HG03095 (cell line): ENCODE measurements at regions not wholly inside any gene's neighbourhood (a gene's known extent, or its start where the extent isn't known, plus 50 kb on each side); places are given as distances from the start of the nearest gene placed in this dataset.

Source experiments
- ATAC-seq: cut with Tn5 transposase; IDR thresholded peaks from one replicate; pipeline ENCODE4 v1.9.1; 2021; ENCODE audit warnings: moderate library complexity; ENCODE audit not compliant: unreplicated experiment

DNA sequence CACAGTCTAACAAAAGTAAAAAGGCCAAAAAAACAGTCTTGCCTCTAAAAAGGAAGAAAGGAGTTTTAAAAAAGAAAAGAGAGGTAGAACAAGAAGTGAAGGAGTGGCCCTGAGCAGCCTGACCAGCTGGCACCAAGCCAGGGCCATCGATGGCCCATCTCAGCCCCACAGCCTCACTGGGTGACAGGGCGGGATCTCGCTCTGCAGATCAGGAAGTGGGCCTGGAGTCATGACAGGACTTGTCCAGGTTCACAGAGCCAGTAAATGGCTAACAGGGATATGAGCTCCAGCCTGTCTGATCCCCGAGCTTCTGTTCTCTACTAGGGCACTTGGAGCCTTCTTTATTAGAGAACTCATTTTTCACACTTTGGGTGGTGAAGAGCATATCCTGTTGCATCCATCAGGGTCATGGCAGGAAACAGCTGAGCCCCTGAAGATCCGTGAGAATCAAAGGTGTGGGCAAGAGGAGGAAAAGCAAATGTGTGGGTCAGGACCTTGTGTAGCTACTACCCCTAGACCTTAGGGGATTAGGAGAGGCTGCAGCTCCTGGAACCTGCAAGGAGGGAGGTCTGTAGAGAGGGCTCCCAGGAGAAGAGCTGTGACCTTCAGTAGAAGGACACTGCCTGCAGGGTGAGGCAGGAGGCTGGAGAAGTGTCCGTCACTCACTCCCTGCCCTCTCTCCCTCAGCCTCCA is 299.0 kb upstream of the MSX2 start:
- no peak for ATAC-seq

DNA sequence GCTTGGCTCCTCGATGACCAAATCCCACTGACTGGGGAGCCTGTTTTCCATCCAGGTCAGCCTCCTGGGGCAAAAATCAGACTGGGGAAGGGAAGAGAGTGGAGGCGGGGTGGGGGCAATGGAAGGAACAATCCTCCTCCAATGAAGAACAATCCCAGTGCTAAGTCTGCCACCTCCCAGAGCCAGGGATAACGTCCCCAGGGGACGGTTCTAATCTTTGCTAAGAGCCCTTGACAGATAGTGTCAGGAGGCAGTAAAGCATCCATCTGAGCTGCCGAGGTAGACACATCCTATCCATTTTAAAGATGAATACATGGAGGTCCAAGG is 298.5 kb upstream of the MSX2 start:
- no peak for ATAC-seq

- no peak for ATAC-seq
Measured at GRCh38 chr5:174426388-174426787, 298.0 kb upstream of the MSX2 start.

- no peak for ATAC-seq
Measured at GRCh38 chr5:174426851-174427250, 297.5 kb upstream of the MSX2 start.

DNA sequence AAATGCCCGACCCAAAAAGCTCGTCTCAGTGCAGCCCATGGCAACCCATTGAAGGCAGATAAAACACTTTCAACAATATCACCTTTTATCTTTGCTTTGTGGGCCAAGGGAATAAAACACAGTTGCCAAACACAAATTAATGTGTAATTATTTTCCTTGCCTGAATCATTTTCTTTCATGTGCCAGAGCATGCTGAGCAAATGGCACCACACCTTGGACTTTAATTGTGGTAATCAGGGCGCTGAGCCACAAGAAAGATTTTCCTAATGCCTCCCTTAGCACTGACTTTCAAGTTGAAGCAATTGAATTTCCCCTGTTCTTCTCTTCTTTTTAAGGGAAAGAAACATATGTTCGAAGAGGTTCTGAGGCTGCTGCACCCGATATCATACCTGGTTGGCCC is 297.1 kb upstream of the MSX2 start:
- no peak for ATAC-seq

DNA sequence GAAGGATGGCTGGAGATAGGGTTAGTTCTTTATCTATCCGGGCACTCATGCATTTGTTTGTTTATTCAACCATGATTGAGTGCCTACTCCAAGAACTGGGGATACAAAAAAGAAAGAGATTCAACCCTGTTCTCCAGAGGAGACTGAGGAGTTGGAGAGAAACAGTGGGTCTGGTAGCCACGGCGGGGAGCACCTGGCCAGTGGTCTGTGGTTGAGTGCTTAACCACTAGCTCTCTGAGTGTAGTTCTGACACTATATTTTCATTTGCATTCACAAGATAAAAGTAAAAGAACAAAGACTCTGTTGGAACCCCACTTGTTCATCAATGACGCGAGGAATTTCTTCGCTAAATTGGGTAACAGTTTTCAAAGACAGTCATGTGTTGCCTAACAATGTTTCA is 295.5 kb upstream of the MSX2 start:
- no peak for ATAC-seq

DNA sequence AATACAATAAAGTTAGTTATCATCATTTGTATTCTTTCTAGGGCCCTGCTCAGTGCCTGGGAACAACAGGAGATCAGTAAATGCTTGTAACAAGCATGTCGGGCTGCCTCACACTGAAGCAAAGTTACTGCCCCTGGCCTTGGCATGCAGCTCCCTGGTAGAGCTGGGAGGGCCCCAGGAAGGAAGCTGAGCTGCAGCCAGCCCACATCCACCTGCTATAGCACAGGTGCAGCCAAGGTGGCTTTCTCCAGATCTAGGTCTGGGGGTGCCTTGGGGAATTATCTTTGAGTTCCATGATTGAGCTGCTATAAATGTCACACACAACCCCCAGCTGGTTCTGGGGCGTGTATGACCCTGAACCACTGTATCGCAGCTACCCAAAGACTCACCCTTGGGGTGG is 293.4 kb upstream of the MSX2 start:
- no peak for ATAC-seq

DNA sequence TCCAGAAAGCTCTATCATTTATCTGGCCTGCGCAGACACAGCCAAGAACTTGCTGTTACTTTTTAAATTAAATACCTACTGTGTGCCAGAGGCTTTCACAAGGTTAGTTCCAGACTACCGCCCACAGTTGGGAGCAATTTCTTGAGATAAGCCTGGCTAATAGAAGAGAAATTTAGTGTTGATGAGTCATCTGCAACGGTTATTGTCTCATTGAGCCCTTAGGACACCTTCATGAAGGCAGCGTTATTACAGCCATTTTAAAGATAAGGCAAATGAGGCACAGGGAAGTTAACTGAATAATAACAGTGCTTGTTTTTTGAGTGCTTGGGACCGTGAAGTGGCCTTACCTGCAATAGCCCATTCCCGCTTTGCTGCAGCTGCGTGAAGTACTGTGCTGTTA is 292.9 kb upstream of the MSX2 start:
- ATAC-seq: no peak

DNA sequence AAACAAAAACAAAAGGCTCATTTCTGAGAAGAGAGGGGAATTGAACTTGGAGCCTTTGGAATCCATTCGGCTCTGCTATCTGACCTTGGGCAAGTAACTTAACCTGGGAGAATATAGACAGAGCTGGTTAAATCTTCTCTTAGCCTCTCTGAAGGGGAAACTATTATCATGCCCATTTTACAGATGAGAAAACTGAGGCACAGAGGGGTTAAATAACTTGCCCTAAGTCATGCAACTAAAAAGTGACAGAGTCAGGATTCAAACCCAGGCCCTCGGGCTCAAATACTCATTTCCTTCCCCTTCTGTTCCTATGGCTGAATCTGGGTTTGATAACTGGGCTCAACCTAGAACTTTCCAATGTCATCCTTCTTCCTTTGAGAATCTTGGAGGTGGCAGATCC is 291.3 kb upstream of the MSX2 start:
- no peak for ATAC-seq

DNA sequence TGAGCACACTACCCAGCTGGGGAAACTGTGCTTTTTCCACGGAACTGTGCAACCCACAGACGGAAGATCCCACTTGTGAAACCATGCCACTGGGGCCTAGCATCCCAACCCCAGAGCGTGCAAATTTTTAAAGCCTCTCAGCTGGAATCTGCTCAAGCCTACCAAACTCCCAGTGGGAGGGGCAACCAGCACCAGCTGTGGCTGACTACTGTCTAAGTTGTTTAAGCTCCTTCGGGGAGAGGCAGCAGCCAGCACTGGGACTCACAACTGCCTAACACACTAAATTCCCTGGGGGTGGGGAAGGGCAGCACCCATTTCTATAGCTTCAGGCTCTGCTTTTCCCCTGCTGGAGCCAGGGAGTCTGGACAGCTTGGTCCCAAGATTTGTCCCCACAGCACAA is 287.6 kb upstream of the MSX2 start:
- no peak for ATAC-seq

DNA sequence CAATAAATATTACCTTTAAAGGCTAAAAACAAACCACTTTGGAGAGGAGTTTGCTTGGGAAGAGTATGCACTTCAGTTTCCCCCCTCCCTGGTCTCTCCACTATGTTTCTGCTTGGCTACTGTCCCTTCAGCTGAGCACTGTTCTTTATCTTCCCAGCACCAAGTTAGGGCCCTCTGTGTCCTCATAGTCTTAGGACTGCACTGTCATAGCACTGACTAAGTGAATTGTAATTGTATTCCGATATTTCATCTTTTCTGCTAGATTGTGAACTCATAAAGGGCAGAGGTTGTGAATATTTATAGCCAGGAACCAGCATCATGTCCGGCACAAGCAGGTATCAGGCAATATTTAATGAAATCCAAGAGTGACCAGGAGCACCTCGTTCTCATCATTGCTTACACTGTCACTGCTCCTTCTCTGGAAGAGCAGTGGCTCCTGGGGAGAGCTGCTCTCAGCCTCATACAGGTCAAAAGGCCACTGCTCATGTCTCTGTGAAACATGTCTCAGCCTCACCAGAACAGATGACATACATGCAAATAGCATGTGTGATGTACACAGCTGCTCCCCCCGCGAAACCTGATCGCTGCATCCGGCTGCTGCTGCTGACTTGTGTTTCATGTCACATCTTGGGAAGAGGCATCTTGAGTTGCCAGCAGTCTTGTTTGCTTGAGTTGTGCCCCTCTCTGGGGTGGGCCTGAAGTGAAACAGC is 279.7 kb upstream of the MSX2 start:
- ATAC-seq: no peak

DNA sequence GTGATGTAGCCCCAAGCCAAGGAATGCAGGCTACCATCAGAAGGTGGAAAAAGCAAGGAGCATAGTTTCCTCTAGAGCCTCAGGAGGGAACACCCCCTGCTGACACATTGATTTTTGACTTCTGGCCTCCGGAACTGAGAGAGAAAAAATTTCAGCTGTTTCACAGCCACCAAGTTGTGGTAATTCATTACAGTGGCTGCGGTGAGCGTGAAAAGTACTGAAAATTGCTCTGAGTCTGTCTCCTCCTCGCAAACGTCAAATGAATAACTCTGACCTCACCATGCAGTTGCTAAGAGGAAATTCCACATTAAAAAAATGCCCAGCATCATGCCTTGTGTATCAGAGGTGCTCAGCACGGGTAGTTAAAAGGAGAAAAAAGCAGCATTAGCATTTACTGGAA is 277.9 kb upstream of the MSX2 start:
- no peak for ATAC-seq

- no peak for ATAC-seq
Measured at GRCh38 chr5:174446988-174447387, 277.4 kb upstream of the MSX2 start.

DNA sequence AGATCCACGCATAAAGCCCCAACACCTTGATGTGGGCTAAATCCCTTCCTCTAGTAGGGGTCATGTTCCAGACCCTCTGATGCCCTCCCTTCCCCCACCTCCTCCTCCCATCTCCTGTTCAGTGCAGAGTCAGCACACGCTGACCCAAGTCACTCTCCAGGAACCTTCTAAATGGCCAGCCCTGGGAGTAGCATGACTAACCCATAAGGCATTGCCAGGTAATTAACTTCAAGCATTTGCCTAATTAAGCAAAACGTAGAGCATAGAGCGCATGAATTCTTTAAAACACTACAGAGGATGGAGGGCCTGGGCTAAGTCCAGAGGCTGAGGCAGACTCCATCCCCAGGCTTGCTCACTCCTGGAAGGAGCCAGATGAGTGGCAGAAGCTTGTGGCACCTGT is 276.3 kb upstream of the MSX2 start:
- ATAC-seq: no peak

DNA sequence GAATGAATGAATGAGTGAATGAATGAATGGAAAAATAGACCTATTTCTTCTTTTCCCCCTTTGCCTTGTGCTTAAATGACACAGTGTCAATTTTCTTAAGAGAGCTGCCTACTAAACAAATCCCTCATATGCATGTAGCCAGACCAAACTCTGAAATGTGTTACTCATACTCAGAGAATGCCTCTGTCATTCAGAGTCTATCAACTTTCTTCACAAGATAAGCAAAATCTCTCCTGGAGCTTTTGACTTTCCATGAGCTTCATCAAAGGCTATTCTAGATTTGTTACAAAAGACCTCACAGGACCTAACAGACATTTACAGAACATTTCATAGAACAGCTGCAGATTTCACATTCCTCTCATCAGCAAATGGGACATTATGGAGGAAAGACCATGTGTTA is 275.7 kb upstream of the MSX2 start:
- no peak for ATAC-seq

- no peak for ATAC-seq
Measured at GRCh38 chr5:174453690-174454089, 270.7 kb upstream of the MSX2 start.

GRCh38 chr5:174454464-174454863 is 269.9 kb upstream of the MSX2 start:
- no peak for ATAC-seq

DNA sequence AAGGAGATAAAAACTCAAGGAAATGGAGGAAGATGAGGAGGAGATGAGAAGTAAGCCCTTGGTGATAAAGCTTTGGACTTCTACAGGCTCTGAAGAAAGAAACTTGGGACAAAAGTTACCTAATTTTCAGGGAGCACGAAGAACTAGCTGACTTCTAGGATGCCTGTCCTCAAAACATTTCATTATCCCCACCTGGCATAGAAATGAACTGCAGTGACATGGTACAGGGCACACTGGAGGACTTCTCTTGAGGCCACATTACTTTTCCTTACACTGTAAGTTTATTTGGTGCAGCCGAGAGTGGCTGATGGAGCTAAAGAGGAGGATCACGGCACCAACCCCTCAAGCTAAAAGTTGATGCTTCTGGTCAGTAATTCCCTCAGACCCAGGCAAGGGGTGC is 269.5 kb upstream of the MSX2 start:
- no peak for ATAC-seq

DNA sequence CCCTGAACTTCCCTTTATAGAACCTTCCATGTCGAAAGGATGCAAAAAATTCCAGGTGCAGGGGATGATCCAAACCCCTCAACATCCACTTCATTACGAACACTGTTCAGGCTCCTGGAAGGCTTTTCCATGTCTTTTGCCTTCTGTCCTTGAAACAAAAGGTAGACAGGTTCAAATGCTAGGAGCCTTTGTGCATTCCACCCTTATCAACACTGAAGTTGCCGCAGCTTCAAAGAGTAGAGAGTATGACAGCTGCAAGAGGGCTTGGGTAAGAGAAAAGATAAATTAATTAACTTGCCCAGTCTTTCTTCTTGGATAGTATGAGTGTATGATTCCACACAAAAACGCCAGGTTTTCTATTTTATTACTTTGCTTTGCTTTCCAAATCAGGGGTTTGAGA is 269.1 kb upstream of the MSX2 start:
- ATAC-seq: no peak

GRCh38 chr5:174457141-174457678 is 267.2 kb upstream of the MSX2 start:
- ATAC-seq: no peak

DNA sequence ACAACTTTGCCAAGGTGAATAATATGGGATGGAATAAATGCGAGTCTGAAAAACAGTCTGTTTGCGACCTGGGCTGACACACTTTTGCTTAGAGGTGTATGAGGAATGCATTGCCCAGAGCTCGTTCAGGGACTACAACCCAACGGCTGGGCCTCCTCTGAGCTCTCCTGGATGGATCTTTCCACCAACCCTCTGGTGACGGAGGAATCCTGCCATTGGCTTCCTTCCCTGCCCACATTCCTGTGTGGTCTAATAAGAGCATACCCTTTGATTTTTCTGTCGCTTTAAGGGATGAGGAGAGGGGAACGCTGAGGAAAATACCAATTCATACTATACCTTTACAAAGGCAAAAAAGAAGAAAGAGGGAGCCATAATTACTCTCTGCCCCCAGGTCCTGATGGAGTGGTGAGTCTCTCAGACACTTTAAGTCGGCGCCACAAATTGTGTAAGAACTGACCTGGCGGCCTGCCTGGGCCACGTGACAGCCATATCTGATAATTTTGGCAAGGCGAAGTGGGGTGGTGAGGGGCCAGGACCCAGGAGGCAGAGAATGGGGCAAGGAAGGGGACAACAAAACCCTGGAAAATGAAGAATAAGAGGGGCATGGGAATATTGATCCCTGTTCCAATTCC is 265.2 kb upstream of the MSX2 start:
- ATAC-seq: no peak

GRCh38 chr5:174459832-174460448 is 264.4 kb upstream of the MSX2 start:
- no peak for ATAC-seq
